KMS-11 (cell line): ENCODE measurements at regions not wholly inside any gene's neighbourhood (a gene's known extent, or its start where the extent isn't known, plus 50 kb on each side); places are given as distances from the start of the nearest gene placed in this dataset.

Experiments used
- H2AFZ ChIP-seq: fragments of 200-600 bp; sonication (generic); 2 replicates; pipeline ENCODE4 v1.6.1; 2016; ENCODE audit warnings: antibody characterized with exemption, mixed run types, low read depth
- H3K27ac ChIP-seq: fragments of 200-600 bp; sonication (generic); 2 replicates; pipeline ENCODE4 v1.6.1; 2016; ENCODE audit warnings: mild to moderate bottlenecking, mixed run types
- H3K27me3 ChIP-seq: fragments of 200-600 bp; sonication (generic); 2 replicates; pipeline ENCODE4 v1.6.1; 2017; ENCODE audit warnings: mild to moderate bottlenecking, low read depth, mixed run types, moderate library complexity; ENCODE audit not compliant: insufficient read depth
- H3K36me3 ChIP-seq: fragments of 200-600 bp; sonication (generic); 2 replicates; pipeline ENCODE4 v1.6.1; 2017; ENCODE audit warnings: mild to moderate bottlenecking, mixed run types; ENCODE audit not compliant: insufficient read depth
- H3K4me1 ChIP-seq: fragments of 200-600 bp; sonication (generic); 2 replicates; pipeline ENCODE4 v1.6.1; 2016; ENCODE audit warnings: mild to moderate bottlenecking, low read depth, mixed run types; ENCODE audit not compliant: poor library complexity, severe bottlenecking
- H3K4me2 ChIP-seq: fragments of 200-600 bp; sonication (generic); 2 replicates; pipeline ENCODE4 v1.7.0; 2016; ENCODE audit warnings: mild to moderate bottlenecking, mixed run types
- H3K4me3 ChIP-seq: fragments of 200-600 bp; sonication (generic); IDR thresholded peaks from 2 replicates; pipeline ENCODE4 v1.6.1; 2017; ENCODE audit warnings: low read depth, low read length, mixed read lengths; ENCODE audit not compliant: insufficient read depth
- H3K79me2 ChIP-seq: fragments of 200-600 bp; sonication (generic); 2 replicates; pipeline ENCODE4 v1.6.1; 2016; ENCODE audit warnings: low read depth, mixed run types; ENCODE audit not compliant: insufficient read depth
- H3K9ac ChIP-seq: fragments of 200-600 bp; sonication (generic); 2 replicates; pipeline ENCODE4 v1.6.1; 2016; ENCODE audit warnings: mild to moderate bottlenecking, mixed run types
- H4K20me1 ChIP-seq: fragments of 200-600 bp; sonication (generic); 2 replicates; pipeline ENCODE4 v1.6.1; 2016; ENCODE audit warnings: mild to moderate bottlenecking, mixed run types; ENCODE audit not compliant: insufficient read depth
- TF ChIP-seq, protein P1 (sequence below): fragments of 200-600 bp; sonication (generic); conservative IDR thresholded peaks from 2 replicates; pipeline ENCODE4 v1.6.1; 2017; ENCODE audit warnings: low read depth, mild to moderate bottlenecking, antibody characterized with exemption, low read length, moderate library complexity, mixed read lengths

DNA sequence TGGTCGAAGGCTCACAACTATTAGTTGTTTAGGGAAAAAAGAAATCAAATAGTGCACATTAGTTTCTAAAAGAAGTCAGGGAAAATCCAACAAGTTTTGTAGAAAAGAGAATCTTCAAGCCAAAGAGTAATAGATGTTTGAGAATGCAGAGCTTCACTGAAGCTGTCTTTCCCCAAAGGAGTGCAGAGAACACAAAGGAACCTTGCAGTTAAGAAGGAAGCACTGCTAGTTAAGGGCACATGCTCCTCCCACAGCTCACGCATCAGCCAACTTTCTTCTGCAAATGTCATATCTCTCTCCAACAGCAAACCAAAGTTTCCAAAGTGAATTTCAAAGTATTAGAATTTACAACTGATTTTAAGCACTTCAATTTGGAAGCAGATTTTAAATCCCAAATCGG, 116.4 kb upstream of the FST start:
- Histone ChIP-seq H3K9ac (no peak overlapping the region), H3K79me2 (no peaks in the 10 kb centered on the region), H3K4me2 (no peak overlapping the region), H3K27ac (no peak overlapping the region), H3K36me3 (no peaks in the 10 kb centered on the region), H2AFZ (no peak overlapping the region), H3K4me3 (no peak overlapping the region), H4K20me1 (no peaks in the 10 kb centered on the region), H3K27me3 (no peaks in the 10 kb centered on the region), H3K4me1 (no peaks in the 10 kb centered on the region)
- TF ChIP-seq, protein P1, sequence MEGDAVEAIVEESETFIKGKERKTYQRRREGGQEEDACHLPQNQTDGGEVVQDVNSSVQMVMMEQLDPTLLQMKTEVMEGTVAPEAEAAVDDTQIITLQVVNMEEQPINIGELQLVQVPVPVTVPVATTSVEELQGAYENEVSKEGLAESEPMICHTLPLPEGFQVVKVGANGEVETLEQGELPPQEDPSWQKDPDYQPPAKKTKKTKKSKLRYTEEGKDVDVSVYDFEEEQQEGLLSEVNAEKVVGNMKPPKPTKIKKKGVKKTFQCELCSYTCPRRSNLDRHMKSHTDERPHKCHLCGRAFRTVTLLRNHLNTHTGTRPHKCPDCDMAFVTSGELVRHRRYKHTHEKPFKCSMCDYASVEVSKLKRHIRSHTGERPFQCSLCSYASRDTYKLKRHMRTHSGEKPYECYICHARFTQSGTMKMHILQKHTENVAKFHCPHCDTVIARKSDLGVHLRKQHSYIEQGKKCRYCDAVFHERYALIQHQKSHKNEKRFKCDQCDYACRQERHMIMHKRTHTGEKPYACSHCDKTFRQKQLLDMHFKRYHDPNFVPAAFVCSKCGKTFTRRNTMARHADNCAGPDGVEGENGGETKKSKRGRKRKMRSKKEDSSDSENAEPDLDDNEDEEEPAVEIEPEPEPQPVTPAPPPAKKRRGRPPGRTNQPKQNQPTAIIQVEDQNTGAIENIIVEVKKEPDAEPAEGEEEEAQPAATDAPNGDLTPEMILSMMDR: no peak

DNA sequence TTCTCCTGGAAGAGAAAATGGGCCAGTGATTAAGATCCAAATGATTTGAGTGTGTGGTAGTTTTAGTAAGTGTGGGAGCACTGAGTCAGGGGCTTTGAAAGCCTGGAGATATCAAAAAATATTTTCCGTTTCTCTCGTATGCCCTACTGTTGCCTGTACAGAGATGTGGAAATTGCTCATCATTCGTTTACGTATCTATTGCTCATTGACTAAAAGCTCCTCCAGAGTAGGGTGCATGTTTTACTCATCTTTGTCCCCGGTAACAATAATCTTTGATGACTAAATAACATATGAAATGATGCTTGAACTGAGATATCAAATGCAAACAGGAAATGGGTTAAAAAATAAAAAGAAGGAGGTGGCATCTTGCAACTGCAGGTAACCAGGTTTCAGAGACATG, 114.2 kb upstream of the FST start:
- TF ChIP-seq, protein P1: no peak
- Histone ChIP-seq H3K4me1 (no peaks in the 10 kb centered on the region), H4K20me1 (no peaks in the 10 kb centered on the region), H2AFZ (no peak overlapping the region), H3K36me3 (no peaks in the 10 kb centered on the region), H3K4me2 (no peak overlapping the region), H3K9ac (no peak overlapping the region), H3K79me2 (no peaks in the 10 kb centered on the region), H3K27ac (no peak overlapping the region), H3K4me3 (no peak overlapping the region), H3K27me3 (no peaks in the 10 kb centered on the region)

DNA sequence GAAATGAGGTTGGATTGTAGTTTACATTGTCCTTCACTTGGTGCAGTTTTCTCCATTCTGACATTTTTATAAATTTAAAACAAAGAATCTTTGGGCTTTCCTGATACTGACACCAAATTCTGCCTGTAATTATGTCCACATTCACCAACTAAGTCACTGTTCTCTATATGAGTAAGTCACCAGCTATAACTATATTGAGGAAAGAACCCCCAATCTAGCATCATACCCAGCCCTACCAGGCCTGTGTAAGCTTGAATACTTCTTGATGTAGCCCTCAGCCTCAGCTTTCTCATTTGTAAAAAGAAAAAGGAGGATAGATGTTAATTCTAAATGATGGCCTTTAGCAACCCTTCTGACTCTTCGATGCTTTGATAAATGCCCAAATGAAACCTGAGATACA, 112.7 kb upstream of the FST start:
- Histone ChIP-seq H3K4me1 (no peaks in the 10 kb centered on the region), H3K4me3 (no peak overlapping the region), H4K20me1 (no peaks in the 10 kb centered on the region), H3K4me2 (no peak overlapping the region), H3K79me2 (no peaks in the 10 kb centered on the region), H3K27ac (no peak overlapping the region), H3K36me3 (no peaks in the 10 kb centered on the region), H2AFZ (no peak overlapping the region), H3K27me3 (no peaks in the 10 kb centered on the region), H3K9ac (no peak overlapping the region)
- TF ChIP-seq, protein P1: no peak

DNA sequence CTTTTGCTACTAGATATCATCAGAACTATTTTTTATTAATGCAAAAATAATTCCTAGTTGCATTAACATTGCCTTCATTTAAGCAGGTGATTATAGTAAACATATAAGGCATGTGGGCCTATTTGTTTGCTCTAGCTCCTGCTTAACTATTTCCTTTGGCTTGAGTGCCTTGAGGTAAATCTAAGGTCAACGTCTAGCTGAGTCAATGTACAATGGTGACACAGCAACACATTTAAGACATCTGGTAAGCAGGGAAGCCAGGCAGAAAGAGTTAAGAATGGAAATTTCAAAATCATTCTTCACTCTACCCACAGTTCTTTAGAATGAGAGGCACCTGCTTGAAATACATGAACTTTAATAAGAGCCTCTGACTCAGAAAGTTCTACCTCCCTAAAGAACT, 111.9 kb upstream of the FST start:
- Histone ChIP-seq H3K79me2 (no peaks in the 10 kb centered on the region), H3K27ac (no peak overlapping the region), H3K36me3 (no peaks in the 10 kb centered on the region), H4K20me1 (no peaks in the 10 kb centered on the region), H2AFZ (no peak overlapping the region), H3K27me3 (no peaks in the 10 kb centered on the region), H3K9ac (no peak overlapping the region), H3K4me1 (no peaks in the 10 kb centered on the region), H3K4me3 (no peak overlapping the region), H3K4me2 (no peak overlapping the region)
- TF ChIP-seq, protein P1: no peak
